Endothelial cell of umbilical vein (primary cell): ENCODE measurements at regions not wholly inside any gene's neighbourhood (a gene's known extent, or its start where the extent isn't known, plus 50 kb on each side); places are given as distances from the start of the nearest gene placed in this dataset.

ENCODE experiments used
- BruUV-seq: library from RNA; stranded (reverse); fragments of 400-500 nt; replicated peaks from 2 replicates; lab custom pipeline; 2021; lab: Mats Ljungman, UMichigan
- CTCF ChIA-PET: fragments of 300-600, 350-600 bp; sonication (Branson Sonifier 250); formaldehyde crosslinking; loops from one replicate; lab custom pipeline; 2021; ENCODE audit warnings: antibody characterized with exemption, inconsistent platforms; lab: Charles Lee
- POLR2A ChIA-PET: fragments of 300-600, 350-600 bp; sonication (Branson Sonifier 250); formaldehyde crosslinking; loops from one replicate; lab custom pipeline; 2021; ENCODE audit warnings: antibody characterized with exemption, inconsistent platforms; lab: Charles Lee
- DNase-seq: peaks from one replicate; pipeline ENCODE4 v3.0.0-alpha.2; 2011; ENCODE audit warnings: low read depth, low spot score
- FAIRE-seq: peaks from 2 replicates; lab custom pipeline; 2011; peaks lifted over from hg19 to GRCh38; lab: Jason Lieb, UNC
- H2AFZ ChIP-seq: 2 replicates; pipeline ENCODE4 v1.6.0; 2012; ENCODE audit warnings: low read depth, low read length, control low read depth, inconsistent platforms
- H3K27ac ChIP-seq: 2 replicates; pipeline ENCODE4 v1.5.1; 2011; ENCODE audit warnings: low read depth, mild to moderate bottlenecking, control low read depth, low read length, moderate library complexity; ENCODE audit not compliant: insufficient read depth
- H3K27me3 ChIP-seq, 2 experiments: 2 replicates each; pipeline versions ENCODE4 v1.6.0 to v1.6.1; 2011; ENCODE audit warnings: low read length in 2 of 2, mixed read lengths in 1 of 2; ENCODE audit not compliant: control insufficient read depth in 2 of 2, insufficient read depth in 2 of 2
- H3K36me3 ChIP-seq, 2 experiments: 2 replicates in 1 of 2; 3 replicates in 1 of 2; pipeline ENCODE4 v1.5.1; 2011; ENCODE audit warnings: low read length in 2 of 2, mild to moderate bottlenecking in 1 of 2, moderate library complexity in 1 of 2; ENCODE audit not compliant: control insufficient read depth in 2 of 2, insufficient read depth in 2 of 2; ENCODE audit errors: extremely low read depth in 1 of 2
- H3K4me1 ChIP-seq: 3 replicates; pipeline ENCODE4 v1.5.1; 2011; ENCODE audit warnings: mild to moderate bottlenecking, low read length; ENCODE audit not compliant: control insufficient read depth, insufficient read depth; ENCODE audit errors: extremely low read depth
- H3K4me2 ChIP-seq: 2 replicates; pipeline ENCODE4 v1.6.1; 2011; ENCODE audit warnings: low read length, control low read depth, mixed read lengths; ENCODE audit not compliant: insufficient read depth
- H3K4me3 ChIP-seq, 3 experiments: fragments of 200-600 bp in 1 of 3; sonication (generic), shearing (Covaris generic) in 1 of 3; replicated peaks in 1 of 3; 2 replicates each; pipeline ENCODE4 v1.5.1; 2011 to 2016; ENCODE audit warnings: control low read depth in 3 of 3, low read length in 3 of 3, mild to moderate bottlenecking in 2 of 3, inconsistent platforms in 1 of 3, low read depth in 1 of 3, moderate library complexity in 1 of 3; ENCODE audit not compliant: insufficient read depth in 1 of 3
- H3K79me2 ChIP-seq: 2 replicates; pipeline ENCODE4 v1.6.0; 2012; ENCODE audit warnings: low read length, inconsistent platforms; ENCODE audit not compliant: control insufficient read depth, insufficient read depth
- H3K9ac ChIP-seq: replicated peaks from 2 replicates; pipeline ENCODE3; 2011; ENCODE audit warnings: low read length, control low read depth; ENCODE audit not compliant: insufficient read depth; ENCODE audit errors: extremely low read depth
- H3K9me1 ChIP-seq: replicated peaks from 3 replicates; pipeline ENCODE4 v1.6.0; 2011; ENCODE audit warnings: mild to moderate bottlenecking, low read length; ENCODE audit not compliant: control insufficient read depth, insufficient read depth; ENCODE audit errors: extremely low read depth
- H3K9me3 ChIP-seq: replicated peaks from 2 replicates; pipeline ENCODE4 v1.5.1; 2012; ENCODE audit warnings: low read length, inconsistent platforms; ENCODE audit not compliant: control insufficient read depth, insufficient read depth
- H4K20me1 ChIP-seq: replicated peaks from 2 replicates; pipeline ENCODE3; 2011; ENCODE audit warnings: mild to moderate bottlenecking, low read length; ENCODE audit not compliant: control insufficient read depth, insufficient read depth; ENCODE audit errors: extremely low read depth
- CTCF ChIP-seq, 2 donors: IDR thresholded peaks; 1 replicate in 1 of 2; 2 replicates in 1 of 2; pipeline ENCODE4 v1.5.1; 2011; ENCODE audit warnings: low read length in 2 of 2, mild to moderate bottlenecking in 2 of 2, moderate library complexity in 2 of 2, control low read depth in 1 of 2, inconsistent platforms in 1 of 2, low read depth in 1 of 2; ENCODE audit not compliant: insufficient read depth in 1 of 2; ENCODE audit errors: extremely low read depth in 1 of 2
- EZH2 ChIP-seq: IDR thresholded peaks from 2 replicates; pipeline ENCODE4 v1.6.1; 2012; ENCODE audit warnings: borderline replicate concordance, low read depth, mild to moderate bottlenecking, moderate library complexity, low read length, inconsistent platforms; ENCODE audit not compliant: severe bottlenecking
- FOS ChIP-seq: IDR thresholded peaks from 2 replicates; pipeline ENCODE4 v1.6.1; 2011; ENCODE audit warnings: mild to moderate bottlenecking, low read length, moderate library complexity, borderline replicate concordance; ENCODE audit not compliant: insufficient read depth
- GATA2 ChIP-seq: IDR thresholded peaks from 2 replicates; pipeline ENCODE4 v1.7.0; 2011; ENCODE audit warnings: low read depth, mild to moderate bottlenecking, moderate library complexity, mixed read lengths, low read length; ENCODE audit not compliant: insufficient read length, insufficient read depth
- JUN ChIP-seq: IDR thresholded peaks from 2 replicates; pipeline ENCODE4 v1.6.1; 2011; ENCODE audit warnings: borderline replicate concordance, low read depth; ENCODE audit not compliant: insufficient read length, insufficient read depth
- MYC ChIP-seq: IDR thresholded peaks from one replicate; pipeline ENCODE4 v1.6.1; 2011; ENCODE audit warnings: mild to moderate bottlenecking, low read depth, low read length
- POLR2A ChIP-seq: IDR thresholded peaks from 2 replicates; pipeline ENCODE4 v1.6.1; 2012; ENCODE audit warnings: low read depth, mild to moderate bottlenecking, control low read depth, low read length
- POLR2AphosphoS5 ChIP-seq: IDR thresholded peaks from 2 replicates; pipeline ENCODE4 v1.6.1; 2012; ENCODE audit warnings: low read depth, mild to moderate bottlenecking, control low read depth, low read length, moderate library complexity; ENCODE audit not compliant: insufficient read depth
- dilution Hi-C: fragments of 300-500 bp; cut with MboI; formaldehyde crosslinking; loops from one replicate; pipeline ENCODE4 v1.15.0; 2019; ENCODE audit warnings: low sequenced_read_pairs; ENCODE audit not compliant: extremely low pct_ligation_motif_present
- intact Hi-C: fragments of 100-400 bp; cut with micrococcal nuclease; formaldehyde crosslinking; loops from one replicate; pipeline ENCODE4 v1.10.0; 2022
- TF ChIP-seq, protein P1 (sequence below): IDR thresholded peaks from 2 replicates; pipeline ENCODE4 v1.6.1; 2011; ENCODE audit not compliant: insufficient read depth, insufficient read length

- Histone ChIP-seq H3K9me3 (no peaks in the 10 kb centered on the region), H3K36me3 (no peaks in the 10 kb centered on the region), H3K27me3 (peaks cover 0 to 3% of the 10 kb centered on the region in 2 experiments), H2AFZ (no peak overlapping the region), H4K20me1 (no peaks in the 10 kb centered on the region), H3K9me1 (no peaks in the 10 kb centered on the region), H3K4me3 (no peak overlapping the region), H3K27ac (no peak overlapping the region), H3K9ac (no peak overlapping the region), H3K4me2 (no peak overlapping the region), H3K79me2 (no peaks in the 10 kb centered on the region), H3K4me1 (no peaks in the 10 kb centered on the region)
- DNase-seq (no peak), FAIRE-seq (no peak)
- intact Hi-C loops (no loop called here), dilution Hi-C loops (no loop called here)
- CTCF ChIA-PET = no interaction called here
- BruUV-seq = no TSS peak
- POLR2A ChIA-PET = no interaction called here
- TF ChIP-seq POLR2AphosphoS5 (no peak), GATA2 (no peak), MYC (no peak), CTCF (IDR thresholded peaks at IDR 0.05; ENCODE audit: extremely low read depth in 1 of 2, insufficient read depth in 1 of 2, low read depth in 1 of 2, low read length in 2 of 2) (no peak)
Observed at GRCh38 chr13:109858319-109858718, 71.9 kb upstream of the IRS2 start.

DNA sequence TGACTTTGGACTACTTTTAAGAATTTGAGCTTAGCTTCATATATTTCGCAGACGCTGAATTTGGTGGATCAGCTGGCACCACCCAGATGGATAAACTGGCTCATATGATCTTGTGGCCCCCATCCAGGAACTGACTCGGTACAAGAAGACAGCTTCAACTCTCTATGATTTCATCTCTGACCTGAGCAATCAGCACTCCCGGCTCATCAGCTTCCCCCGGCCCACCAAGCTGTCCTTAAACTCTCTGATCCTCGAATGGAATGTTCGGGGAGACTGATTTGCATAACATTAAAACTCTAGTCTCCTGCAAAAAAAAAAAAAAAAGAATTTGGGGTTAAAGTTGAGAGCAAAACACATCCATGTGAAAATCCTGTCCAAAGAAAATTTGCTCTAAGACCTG, 71.4 kb upstream of the IRS2 start:
- H3K4me2 ChIP-seq = no peak overlapping the region
- peaks cover 0 to 3% of the 10 kb centered on the region in 2 experiments for H3K27me3 ChIP-seq
- dilution Hi-C loops = no loop called here
- H3K9me1 ChIP-seq = no peaks in the 10 kb centered on the region
- H4K20me1 ChIP-seq = no peaks in the 10 kb centered on the region
- no peaks in the 10 kb centered on the region for H3K79me2 ChIP-seq
- CTCF ChIA-PET = no interaction called here
- intact Hi-C loops = no loop called here
- no peak overlapping the region for H3K27ac ChIP-seq
- H3K9me3 ChIP-seq = no peaks in the 10 kb centered on the region
- TF ChIP-seq POLR2A (no peak), MYC (no peak), GATA2 (no peak), CTCF (IDR thresholded peaks at IDR 0.05; ENCODE audit: extremely low read depth in 1 of 2, insufficient read depth in 1 of 2, low read depth in 1 of 2, low read length in 2 of 2) (no peak), JUN (no peak), POLR2AphosphoS5 (no peak), FOS (no peak), EZH2 (no peak)
- TF ChIP-seq, protein P1, sequence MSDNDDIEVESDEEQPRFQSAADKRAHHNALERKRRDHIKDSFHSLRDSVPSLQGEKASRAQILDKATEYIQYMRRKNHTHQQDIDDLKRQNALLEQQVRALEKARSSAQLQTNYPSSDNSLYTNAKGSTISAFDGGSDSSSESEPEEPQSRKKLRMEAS = no peak
- no peak overlapping the region for H3K9ac ChIP-seq
- no peaks in the 10 kb centered on the region for H3K4me1 ChIP-seq
- FAIRE-seq (no peak), DNase-seq (no peak)
- H3K4me3 ChIP-seq = no peak overlapping the region
- POLR2A ChIA-PET = no interaction called here
- H3K36me3 ChIP-seq = no peaks in the 10 kb centered on the region
- no TSS peak for BruUV-seq
- no peak overlapping the region for H2AFZ ChIP-seq
